ENCODE measurements at regions not wholly inside any gene's neighbourhood (a gene's known extent, or its start where the extent isn't known, plus 50 kb on each side); places are given as distances from the start of the nearest gene placed in this dataset.

DNA sequence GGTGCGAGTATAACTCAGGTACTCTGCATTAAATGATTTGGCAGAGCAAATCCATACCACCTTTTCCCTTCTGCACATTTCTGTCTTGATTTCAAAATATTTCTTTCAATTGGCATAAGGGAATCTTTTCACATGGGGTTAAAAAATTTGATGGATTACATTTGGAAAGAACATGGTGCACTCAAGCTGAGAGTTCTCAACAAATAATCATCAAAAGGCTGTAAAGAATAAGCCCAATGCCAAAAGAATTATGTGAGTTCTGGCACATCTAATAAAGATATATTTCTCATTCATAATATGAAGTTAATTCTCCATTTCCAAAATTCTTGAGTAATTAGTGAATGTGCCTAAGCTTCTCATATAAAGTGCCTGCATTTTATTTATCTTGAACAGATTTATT is 223.1 kb downstream of the GPR37 start:
- Histone ChIP-seq H3K9me3 (ENCODE audit: low read length) (no peaks in the 10 kb centered on the region), H3K4me1 (ENCODE audit: insufficient read depth, low read length) (no peaks in the 10 kb centered on the region), H3K27me3 (ENCODE audit: control insufficient read depth in 1 of 2, insufficient read depth in 2 of 2, low read length in 2 of 2) (no peaks in the 10 kb centered on the region), H3K79me2 (ENCODE audit: insufficient read depth, low read length) (no peaks in the 10 kb centered on the region), H3K4me3 (replicated peaks in 1 of 3; ENCODE audit: insufficient read depth in 1 of 3, low read depth in 2 of 3, low read length in 3 of 3) (no peak overlapping the region), H3K4me2 (ENCODE audit: low read depth, low read length) (no peak overlapping the region), H4K20me1 (ENCODE audit: insufficient read depth, low read length) (no peaks in the 10 kb centered on the region), H3K36me3 (replicated peaks in 1 of 2; ENCODE audit: control insufficient read depth in 1 of 2, insufficient read depth in 2 of 2, low read length in 2 of 2) (no peaks in the 10 kb centered on the region), H3K9ac (ENCODE audit: insufficient read depth, low read depth, low read length) (no peak overlapping the region), H3K27ac (ENCODE audit: extremely low read length, insufficient read depth, low read length) (no peak overlapping the region), H2AFZ (ENCODE audit: low read length) (no peak overlapping the region)
- ATAC-seq = no peak
- no TSS peak for BruUV-seq (replicated peaks)
- no peak for DNase-seq (ENCODE audit: low spot score)
- in situ Hi-C loops (cut with HindIII; ENCODE audit: extremely low pct_ligation_motif_present, low pct_unique_long_range_greater_than_20kb) (no loop called here), intact Hi-C loops (cut with micrococcal nuclease; ENCODE audit: unreplicated experiment) (no loop called here)
- CTCF ChIA-PET (ENCODE audit: low intra/inter-chr PET ratio, low total read pairs) = no interaction called here
- no peak for FAIRE-seq
- POLR2A ChIA-PET = no interaction called here
- WGBS (ENCODE audit: low lambda C conversion rate) = 0% methylated on average over 1 of the region's 1 CpG
- TF ChIP-seq NPAS2 (CRISPR knock-in tag; IDR thresholded peaks at IDR 0.05; ENCODE audit: borderline replicate concordance) = no peak
- no peak for TF ChIP-seq ZNF326 (CRISPR knock-in tag; IDR thresholded peaks at IDR 0.05; ENCODE audit: borderline replicate concordance)
- no peak for TF ChIP-seq SRSF1 (optimal IDR thresholded peaks at IDR 0.05; ENCODE audit: low read depth, low read length)
- no peak for TF ChIP-seq SRSF4 (IDR thresholded peaks at IDR 0.05; ENCODE audit: low read depth, low read length, poor library complexity, severe bottlenecking)
- no peak for TF ChIP-seq KLF16 (CRISPR knock-in tag; IDR thresholded peaks at IDR 0.05)
- no peak for TF ChIP-seq NFE2L2 (IDR thresholded peaks at IDR 0.05; ENCODE audit: low read length)
- no peak for TF ChIP-seq GATAD1 (CRISPR knock-in tag; IDR thresholded peaks at IDR 0.05)
- TF ChIP-seq SMAD3 (CRISPR knock-in tag; IDR thresholded peaks at IDR 0.05) = no peak
- TF ChIP-seq EED (CRISPR knock-in tag; IDR thresholded peaks at IDR 0.05) = no peak
- no peak for TF ChIP-seq ZNF780A (CRISPR knock-in tag; IDR thresholded peaks at IDR 0.05)
- no peak for TF ChIP-seq ONECUT2 (CRISPR knock-in tag; IDR thresholded peaks at IDR 0.05)
- no peak for TF ChIP-seq ZGPAT (CRISPR knock-in tag; IDR thresholded peaks at IDR 0.05)
- TF ChIP-seq, protein P1, sequence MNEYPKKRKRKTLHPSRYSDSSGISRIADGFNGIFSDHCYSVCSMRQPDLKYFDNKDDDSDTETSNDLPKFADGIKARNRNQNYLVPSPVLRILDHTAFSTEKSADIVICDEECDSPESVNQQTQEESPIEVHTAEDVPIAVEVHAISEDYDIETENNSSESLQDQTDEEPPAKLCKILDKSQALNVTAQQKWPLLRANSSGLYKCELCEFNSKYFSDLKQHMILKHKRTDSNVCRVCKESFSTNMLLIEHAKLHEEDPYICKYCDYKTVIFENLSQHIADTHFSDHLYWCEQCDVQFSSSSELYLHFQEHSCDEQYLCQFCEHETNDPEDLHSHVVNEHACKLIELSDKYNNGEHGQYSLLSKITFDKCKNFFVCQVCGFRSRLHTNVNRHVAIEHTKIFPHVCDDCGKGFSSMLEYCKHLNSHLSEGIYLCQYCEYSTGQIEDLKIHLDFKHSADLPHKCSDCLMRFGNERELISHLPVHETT (CRISPR knock-in tag; conservative IDR thresholded peaks at IDR 0.05) = no peak
- TF ChIP-seq KAT8 (CRISPR knock-in tag; IDR thresholded peaks at IDR 0.05) = no peak
- TF ChIP-seq ZNF24 (IDR thresholded peaks at IDR 0.05) = no peak
- no peak for TF ChIP-seq ZNF501 (CRISPR knock-in tag; IDR thresholded peaks at IDR 0.05)
- no peak for TF ChIP-seq HOXD1 (CRISPR knock-in tag; IDR thresholded peaks at IDR 0.05)
- no peak for TF ChIP-seq ZNF34 (CRISPR knock-in tag; IDR thresholded peaks at IDR 0.05; ENCODE audit: borderline replicate concordance)
- no peak for TF ChIP-seq ZNF567 (CRISPR knock-in tag; IDR thresholded peaks at IDR 0.05; ENCODE audit: borderline replicate concordance)
